ENCODE measurements at regions not wholly inside any gene's neighbourhood (a gene's known extent, or its start where the extent isn't known, plus 50 kb on each side); places are given as distances from the start of the nearest gene placed in this dataset.
"Not testable (repeated sequence)": the region's sequence is repeated elsewhere in the genome, so short reads cannot be mapped to it uniquely, and the experiment has no call there.

DNA sequence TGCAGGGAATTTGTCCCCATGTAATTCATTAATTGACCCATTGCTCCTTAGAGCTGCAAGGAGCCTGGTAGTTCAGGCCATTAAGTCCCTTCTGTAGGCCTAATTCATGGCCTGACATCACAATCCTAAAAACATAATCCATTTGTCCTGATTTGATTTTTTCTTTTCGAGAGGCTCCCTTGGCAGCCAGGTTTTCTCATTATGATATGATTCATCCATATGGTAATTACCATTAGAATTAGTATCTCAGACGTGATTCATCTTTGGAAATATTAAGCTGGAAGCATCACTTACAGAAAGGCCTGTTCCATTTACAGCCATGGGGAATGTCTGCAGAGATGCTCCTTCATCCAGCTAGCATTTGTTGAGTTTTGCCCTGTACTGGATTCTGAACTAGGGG lies 128.5 kb downstream of the PLCE1 start:
- no peak for DNase-seq
- no peaks in the 10 kb centered on the region for H3K36me3 ChIP-seq
- WGBS, 5 donors: 74 to 92% (median 80%) methylated on average over 2 of the region's 2 CpGs
- no peaks in the 10 kb centered on the region for H3K9me3 ChIP-seq
- no peak overlapping the region for H3K4me3 ChIP-seq
- TF ChIP-seq, protein P1, sequence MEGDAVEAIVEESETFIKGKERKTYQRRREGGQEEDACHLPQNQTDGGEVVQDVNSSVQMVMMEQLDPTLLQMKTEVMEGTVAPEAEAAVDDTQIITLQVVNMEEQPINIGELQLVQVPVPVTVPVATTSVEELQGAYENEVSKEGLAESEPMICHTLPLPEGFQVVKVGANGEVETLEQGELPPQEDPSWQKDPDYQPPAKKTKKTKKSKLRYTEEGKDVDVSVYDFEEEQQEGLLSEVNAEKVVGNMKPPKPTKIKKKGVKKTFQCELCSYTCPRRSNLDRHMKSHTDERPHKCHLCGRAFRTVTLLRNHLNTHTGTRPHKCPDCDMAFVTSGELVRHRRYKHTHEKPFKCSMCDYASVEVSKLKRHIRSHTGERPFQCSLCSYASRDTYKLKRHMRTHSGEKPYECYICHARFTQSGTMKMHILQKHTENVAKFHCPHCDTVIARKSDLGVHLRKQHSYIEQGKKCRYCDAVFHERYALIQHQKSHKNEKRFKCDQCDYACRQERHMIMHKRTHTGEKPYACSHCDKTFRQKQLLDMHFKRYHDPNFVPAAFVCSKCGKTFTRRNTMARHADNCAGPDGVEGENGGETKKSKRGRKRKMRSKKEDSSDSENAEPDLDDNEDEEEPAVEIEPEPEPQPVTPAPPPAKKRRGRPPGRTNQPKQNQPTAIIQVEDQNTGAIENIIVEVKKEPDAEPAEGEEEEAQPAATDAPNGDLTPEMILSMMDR (IDR thresholded peaks at IDR 0.05 in 8 of 11, conservative IDR thresholded peaks at IDR 0.05 in 3 of 11): no peak
- no peaks in the 10 kb centered on the region for H3K27me3 ChIP-seq (replicated peaks in 1 of 7)
- H3K27ac ChIP-seq: peak overlapping the region in 1 of 8 donors; percentile 6
- intact Hi-C loops (cut with DNase I; ENCODE audit: low total_unique reads): no loop called here
- H3K4me1 ChIP-seq: no peaks in the 10 kb centered on the region

DNA sequence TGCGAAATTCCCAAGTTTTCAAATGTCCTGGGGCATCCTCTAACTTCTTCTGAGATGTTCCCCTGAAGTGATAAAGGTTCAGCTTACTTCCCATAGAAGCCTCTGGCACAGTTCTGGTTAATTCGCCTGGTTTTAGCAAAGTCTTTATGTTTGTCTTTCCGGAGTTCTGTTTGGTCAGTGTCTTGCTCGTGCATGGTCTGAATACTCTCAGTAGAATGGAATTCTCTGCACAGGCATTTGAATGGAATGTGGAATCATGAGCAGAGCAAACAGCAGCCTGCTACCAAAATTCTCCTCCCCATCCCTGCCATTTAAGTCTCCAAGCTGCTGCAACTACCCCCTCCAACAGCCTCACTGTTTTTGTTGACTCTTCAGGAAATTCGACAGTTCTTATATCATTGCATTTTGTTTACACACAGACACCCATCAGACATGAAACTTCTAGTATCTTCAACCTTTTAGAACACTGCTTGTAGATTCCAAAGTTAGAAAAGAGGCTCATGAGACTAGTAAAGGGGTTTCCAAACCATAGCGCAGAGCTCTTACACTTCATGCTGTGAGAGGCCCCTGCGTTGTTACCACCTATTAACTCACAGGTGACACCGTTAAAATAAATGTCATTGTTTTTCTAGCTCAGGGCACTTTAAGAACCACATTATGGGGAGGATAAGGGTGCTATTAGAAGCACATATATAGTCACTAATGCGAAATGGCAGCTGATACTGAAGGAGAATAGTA lies 129.7 kb downstream of the PLCE1 start:
- TF ChIP-seq POLR2A (IDR thresholded peaks at IDR 0.05) (no peak), POLR2AphosphoS5 (IDR thresholded peaks at IDR 0.05) (no peak)
- TF ChIP-seq, protein P1 (IDR thresholded peaks at IDR 0.05 in 8 of 11, conservative IDR thresholded peaks at IDR 0.05 in 3 of 11): no peak
- H3K27ac ChIP-seq: no peak overlapping the region
- no peak overlapping the region for H3K4me3 ChIP-seq
- intact Hi-C loops (cut with DNase I; ENCODE audit: low total_unique reads): no loop called here
- H3K27me3 ChIP-seq (replicated peaks in 1 of 7): no peaks in the 10 kb centered on the region
- no peaks in the 10 kb centered on the region for H3K9me3 ChIP-seq
- no peaks in the 10 kb centered on the region for H3K36me3 ChIP-seq
- WGBS, 5 donors: 69 to 77% (median 73%) methylated on average over 9 of the region's 9 CpGs
- H3K4me1 ChIP-seq: no peaks in the 10 kb centered on the region
- DNase-seq: no peak

DNA sequence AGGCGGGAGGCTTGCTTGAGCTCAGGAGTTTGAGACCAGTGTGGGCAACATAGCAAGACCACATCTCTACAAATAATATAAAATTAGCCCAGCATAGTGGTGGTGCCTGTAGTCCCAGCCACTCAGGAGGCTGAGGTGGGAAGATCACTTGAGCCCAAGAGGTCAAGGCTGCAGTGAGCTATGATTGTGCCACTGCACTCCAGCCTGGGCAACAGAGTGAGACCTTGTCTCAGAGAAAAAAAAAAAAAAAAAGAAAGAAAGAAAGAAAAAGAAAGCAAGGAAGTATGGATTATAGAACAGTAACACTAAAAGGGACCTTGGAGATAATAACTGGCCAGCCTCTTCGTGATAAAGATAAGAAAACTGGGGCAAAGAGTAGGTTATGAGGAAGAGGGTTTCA lies 130.4 kb downstream of the PLCE1 start:
- H3K27me3 ChIP-seq (replicated peaks in 1 of 7); DNase-seq; H3K27ac ChIP-seq; H3K4me1 ChIP-seq; H3K36me3 ChIP-seq; H3K9me3 ChIP-seq; intact Hi-C loops (cut with DNase I; ENCODE audit: low total_unique reads); H3K4me3 ChIP-seq: not testable (repeated sequence)
- 76 to 82% (median 79%) methylated on average over 2 of the region's 2 CpGs for WGBS, 5 donors

DNA sequence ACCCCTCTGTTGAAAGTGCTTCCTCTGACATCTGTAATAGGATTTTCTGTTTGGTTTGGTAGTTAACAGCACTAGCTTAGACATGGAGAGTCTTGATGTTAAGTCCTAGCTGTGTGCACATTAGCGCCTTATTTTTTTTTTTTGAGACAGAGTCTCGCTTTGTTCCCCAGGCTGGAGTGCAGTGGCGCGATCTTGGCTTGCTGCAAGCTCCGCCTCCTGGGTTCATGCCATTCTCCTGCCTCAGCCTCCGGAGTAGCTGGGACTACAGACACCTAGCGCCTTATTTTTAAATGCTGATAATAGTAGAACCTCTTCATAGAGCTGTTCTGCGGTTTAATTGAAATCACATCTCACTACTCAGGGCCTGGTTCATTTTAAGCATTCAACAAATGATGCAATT lies 131.5 kb downstream of the PLCE1 start:
- H3K9me3 ChIP-seq; H3K27ac ChIP-seq; H3K36me3 ChIP-seq; H3K4me3 ChIP-seq; intact Hi-C loops (cut with DNase I; ENCODE audit: low total_unique reads); H3K27me3 ChIP-seq (replicated peaks in 1 of 7); DNase-seq; H3K4me1 ChIP-seq: not testable (repeated sequence)
- 86 to 93% (median 91%) methylated on average over 8 of the region's 8 CpGs for WGBS, 5 donors

DNA sequence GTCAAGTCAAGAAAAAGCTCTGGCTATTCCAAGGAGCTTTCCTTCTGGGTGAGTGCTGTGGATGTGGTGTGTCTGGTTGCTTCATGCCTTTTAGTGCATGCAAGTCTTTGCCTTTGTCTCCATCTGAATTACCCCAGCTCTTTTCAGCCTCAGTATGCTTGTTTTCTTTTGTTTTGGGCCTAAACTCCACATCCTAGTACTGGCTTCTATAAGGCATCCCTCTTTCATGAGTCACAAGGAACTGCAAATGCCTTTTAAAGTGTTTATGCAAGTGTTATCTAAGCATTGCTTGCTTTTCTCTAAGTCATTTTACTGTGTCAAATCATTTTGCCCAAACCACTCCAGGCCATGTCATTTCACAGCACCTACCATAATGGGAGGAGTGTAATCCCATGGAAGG lies 132.1 kb downstream of the PLCE1 start:
- Histone ChIP-seq H3K27ac (no peak overlapping the region), H3K9me3 (no peaks in the 10 kb centered on the region), H3K36me3 (no peaks in the 10 kb centered on the region), H3K4me1 (no peaks in the 10 kb centered on the region), H3K4me3 (no peak overlapping the region), H3K27me3 (replicated peaks in 1 of 7) (peaks cover 0 to under 1% (median 0%) of the 10 kb centered on the region in 7 donors)
- TF ChIP-seq POLR2A (IDR thresholded peaks at IDR 0.05) (no peak), POLR2AphosphoS5 (IDR thresholded peaks at IDR 0.05) (no peak)
- TF ChIP-seq, protein P1 (IDR thresholded peaks at IDR 0.05 in 8 of 11, conservative IDR thresholded peaks at IDR 0.05 in 3 of 11): no peak
- no peak for DNase-seq
- intact Hi-C loops (cut with DNase I; ENCODE audit: low total_unique reads): no loop called here
